ENCODE measurements at regions not wholly inside any gene's neighbourhood (a gene's known extent, or its start where the extent isn't known, plus 50 kb on each side); places are given as distances from the start of the nearest gene placed in this dataset.

DNA sequence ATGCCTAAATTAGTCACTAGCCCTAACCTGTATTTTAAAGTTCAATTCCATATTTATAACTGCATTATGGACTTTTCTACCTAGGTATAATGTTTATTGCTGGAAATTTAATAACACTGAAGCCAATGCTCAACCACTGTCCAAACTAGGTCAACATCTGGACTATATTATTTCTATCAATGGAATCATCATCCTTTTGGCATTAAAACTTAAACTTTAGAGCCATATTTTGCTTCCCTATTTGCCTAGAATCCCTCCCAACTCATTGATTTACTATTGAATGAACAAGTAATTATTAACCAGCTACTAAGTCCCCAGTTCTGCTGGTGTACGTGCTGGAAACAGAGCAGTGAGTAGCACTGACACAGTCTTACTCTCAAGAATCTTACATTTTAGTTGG is 291.7 kb upstream of the SPTLC3 start:
- TF ChIP-seq CTCF (IDR thresholded peaks at IDR 0.05; ENCODE audit: low read depth, low read length, poor library complexity, severe bottlenecking) (no peak), EZH2phosphoT487 (IDR thresholded peaks at IDR 0.05; ENCODE audit: borderline replicate concordance, low read length) (no peak)

Data from DOHH2 (cell line).